HepG2 (cell line): ENCODE measurements at regions not wholly inside any gene's neighbourhood (a gene's known extent, or its start where the extent isn't known, plus 50 kb on each side); places are given as distances from the start of the nearest gene placed in this dataset.
A peak's percentile ranks its signal among the peaks of the same experiment; 100 is the strongest.

Experiments used
- ATAC-seq: fragments of 200-7000 bp; cut with Tn5 transposase; 3 replicates; pipeline ENCODE4 v1.9.1; 2020; ENCODE audit warnings: mild to moderate bottlenecking, moderate library complexity
- BruUV-seq: library from RNA; stranded (reverse); fragments of 400-500 nt; replicated peaks from 2 replicates; lab custom pipeline; 2021; lab: Mats Ljungman, UMichigan
- CTCF ChIA-PET: fragments of 300-600 bp; formaldehyde crosslinking; extraction: SDS; loops from one replicate; lab custom pipeline; 2021; ENCODE audit warnings: low total read pairs, inconsistent platforms, low intra/inter-chr PET ratio; lab: Yijun Ruan, JAX
- POLR2A ChIA-PET: fragments of 350-600 bp; sonication (Branson Sonifier 250); formaldehyde crosslinking; loops from one replicate; lab custom pipeline; 2020; ENCODE audit warnings: antibody characterized with exemption, inconsistent platforms; lab: Yijun Ruan, JAX
- DNase-seq: peaks from one replicate; pipeline ENCODE4 v3.0.0-alpha.2; 2015; ENCODE audit warnings: low spot score
- FAIRE-seq: peaks from 3 replicates; lab custom pipeline; 2011; peaks lifted over from hg19 to GRCh38; lab: Jason Lieb, UNC
- H2AFZ ChIP-seq: one replicate; pipeline ENCODE4 v1.6.1; 2011; ENCODE audit warnings: low read length, inconsistent platforms
- H3K27ac ChIP-seq: fragments of 300-600 bp; 3 replicates; pipeline ENCODE4 v1.8.0; 2011; ENCODE audit warnings: mixed run types, mild to moderate bottlenecking, mixed read lengths, low read length, inconsistent platforms; ENCODE audit not compliant: insufficient read depth; ENCODE audit errors: extremely low read length
- H3K27me3 ChIP-seq, 2 experiments: fragments of 200-600 bp in 1 of 2; 2 replicates in 1 of 2; 3 replicates in 1 of 2; pipeline versions ENCODE4 v1.6.0 to v1.8.0; 2011; ENCODE audit warnings: low read length in 2 of 2, mild to moderate bottlenecking in 2 of 2, moderate library complexity in 2 of 2, inconsistent platforms in 1 of 2; ENCODE audit not compliant: insufficient read depth in 2 of 2, control insufficient read depth in 1 of 2
- H3K36me3 ChIP-seq, 2 experiments: fragments of 200-600 bp in 1 of 2; replicated peaks in 1 of 2; 2 replicates in 1 of 2; 3 replicates in 1 of 2; pipeline versions ENCODE4 v1.5.1 to v1.8.0; 2011; ENCODE audit warnings: low read length in 2 of 2, inconsistent platforms in 1 of 2; ENCODE audit not compliant: insufficient read depth in 2 of 2, control insufficient read depth in 1 of 2
- H3K4me1 ChIP-seq: 2 replicates; pipeline ENCODE4 v1.5.1; 2012; ENCODE audit warnings: low read length, inconsistent platforms; ENCODE audit not compliant: insufficient read depth
- H3K4me2 ChIP-seq: 2 replicates; pipeline ENCODE4 v1.6.0; 2011; ENCODE audit warnings: low read depth, low read length, inconsistent platforms
- H3K4me3 ChIP-seq, 3 experiments: fragments of 200-600 bp in 1 of 3; sonication (generic), shearing (Covaris generic) in 1 of 3; replicated peaks in 1 of 3; 2 replicates each; pipeline ENCODE4 v1.5.1; 2011 to 2016; ENCODE audit warnings: low read length in 3 of 3, inconsistent platforms in 2 of 3, low read depth in 2 of 3, mild to moderate bottlenecking in 2 of 3, control low read depth in 1 of 3, mixed read lengths in 1 of 3; ENCODE audit not compliant: insufficient read depth in 1 of 3
- H3K79me2 ChIP-seq: one replicate; pipeline ENCODE4 v1.6.1; 2011; ENCODE audit warnings: low read length, inconsistent platforms; ENCODE audit not compliant: insufficient read depth
- H3K9ac ChIP-seq: 2 replicates; pipeline ENCODE4 v1.6.0; 2011; ENCODE audit warnings: mild to moderate bottlenecking, low read depth, low read length, inconsistent platforms; ENCODE audit not compliant: insufficient read depth
- H3K9me3 ChIP-seq: 2 replicates; pipeline ENCODE4 v1.5.1; 2012; ENCODE audit warnings: mild to moderate bottlenecking, low read length
- H4K20me1 ChIP-seq: 2 replicates; pipeline ENCODE4 v1.6.0; 2011; ENCODE audit warnings: inconsistent platforms, mild to moderate bottlenecking, low read length, moderate library complexity; ENCODE audit not compliant: insufficient read depth
- CEBPB ChIP-seq: IDR thresholded peaks from 2 replicates; pipeline ENCODE4 v1.6.1; 2011; ENCODE audit warnings: low read depth, low read length, improper control_type of control experiment, borderline replicate concordance
- JUND ChIP-seq: sonication (generic); formaldehyde crosslinking; IDR thresholded peaks from 2 replicates; pipeline ENCODE4 v1.8.0; 2022; ENCODE audit warnings: mild to moderate bottlenecking, missing genetic modification reagents
- KLF11 ChIP-seq: IDR thresholded peaks from 2 replicates; pipeline ENCODE4 v1.6.1; 2016; ENCODE audit warnings: missing compliant biosample characterization
- MED13 ChIP-seq: sonication (generic); formaldehyde crosslinking; IDR thresholded peaks from 2 replicates; pipeline ENCODE4 v1.5.0; 2020; ENCODE audit warnings: missing genetic modification reagents
- RFX3 ChIP-seq: IDR thresholded peaks from 2 replicates; pipeline ENCODE4 v1.6.1; 2016; ENCODE audit warnings: missing biosample characterization, missing genetic modification reagents
- RXRA ChIP-seq: sonication (generic); formaldehyde crosslinking; IDR thresholded peaks from 2 replicates; pipeline ENCODE4 v1.5.1; 2020; ENCODE audit warnings: missing genetic modification reagents
- SIX1 ChIP-seq: sonication (generic); formaldehyde crosslinking; IDR thresholded peaks from 2 replicates; pipeline ENCODE4 v1.4.0; 2020; ENCODE audit warnings: missing genetic modification reagents, borderline replicate concordance
- SOX13 ChIP-seq, 3 experiments: fragments of 450-650 bp in 1 of 3; sonication (generic) in 1 of 3; formaldehyde crosslinking in 1 of 3; IDR thresholded peaks in 2 of 3; conservative IDR thresholded peaks in 1 of 3; 2 replicates each; pipeline versions ENCODE4 v1.5.0 to v1.6.1; 2016 to 2020; ENCODE audit warnings: antibody characterized with exemption in 1 of 3, mild to moderate bottlenecking in 1 of 3, missing compliant biosample characterization in 1 of 3, missing genetic modification reagents in 1 of 3, moderate library complexity in 1 of 3
- SP5 ChIP-seq: IDR thresholded peaks from 2 replicates; pipeline ENCODE4 v1.6.1; 2016; ENCODE audit warnings: low read depth, borderline replicate concordance
- TEAD3 ChIP-seq: optimal IDR thresholded peaks from 2 replicates; pipeline ENCODE3; 2016; ENCODE audit warnings: borderline replicate concordance
- ZNF232 ChIP-seq: sonication (generic); formaldehyde crosslinking; IDR thresholded peaks from 2 replicates; pipeline ENCODE4 v1.4.0; 2020; ENCODE audit warnings: missing genetic modification reagents, borderline replicate concordance
- ZNF614 ChIP-seq: IDR thresholded peaks from 2 replicates; pipeline ENCODE4 v1.6.1; 2018; ENCODE audit warnings: missing biosample characterization, missing genetic modification reagents, inconsistent platforms, borderline replicate concordance
- WGBS: methylation state at CpG from one replicate; pipeline ENCODE4 v1.1.6; 2017; ENCODE audit warnings: low lambda C conversion rate; 5-methylcytosine and 5-hydroxymethylcytosine counted together
- in situ Hi-C: cut with HindIII; loops from 2 replicates; pipeline ENCODE4 v1.10.0; 2017; ENCODE audit warnings: low pct_unique_long_range_greater_than_20kb; ENCODE audit not compliant: extremely low pct_ligation_motif_present
- intact Hi-C: fragments of 100-400 bp; cut with micrococcal nuclease; formaldehyde crosslinking; loops from one replicate; pipeline ENCODE4 v1.10.0; 2022; ENCODE audit not compliant: unreplicated experiment
- TF ChIP-seq, protein P1 (sequence below): sonication (generic); formaldehyde crosslinking; IDR thresholded peaks from 2 replicates; pipeline ENCODE4 v1.4.0; 2020; ENCODE audit warnings: missing genetic modification reagents
- TF ChIP-seq, protein P2 (sequence below): sonication (generic); formaldehyde crosslinking; IDR thresholded peaks from 2 replicates; pipeline ENCODE4 v1.5.1; 2020; ENCODE audit warnings: missing genetic modification reagents, mild to moderate bottlenecking, borderline replicate concordance

DNA sequence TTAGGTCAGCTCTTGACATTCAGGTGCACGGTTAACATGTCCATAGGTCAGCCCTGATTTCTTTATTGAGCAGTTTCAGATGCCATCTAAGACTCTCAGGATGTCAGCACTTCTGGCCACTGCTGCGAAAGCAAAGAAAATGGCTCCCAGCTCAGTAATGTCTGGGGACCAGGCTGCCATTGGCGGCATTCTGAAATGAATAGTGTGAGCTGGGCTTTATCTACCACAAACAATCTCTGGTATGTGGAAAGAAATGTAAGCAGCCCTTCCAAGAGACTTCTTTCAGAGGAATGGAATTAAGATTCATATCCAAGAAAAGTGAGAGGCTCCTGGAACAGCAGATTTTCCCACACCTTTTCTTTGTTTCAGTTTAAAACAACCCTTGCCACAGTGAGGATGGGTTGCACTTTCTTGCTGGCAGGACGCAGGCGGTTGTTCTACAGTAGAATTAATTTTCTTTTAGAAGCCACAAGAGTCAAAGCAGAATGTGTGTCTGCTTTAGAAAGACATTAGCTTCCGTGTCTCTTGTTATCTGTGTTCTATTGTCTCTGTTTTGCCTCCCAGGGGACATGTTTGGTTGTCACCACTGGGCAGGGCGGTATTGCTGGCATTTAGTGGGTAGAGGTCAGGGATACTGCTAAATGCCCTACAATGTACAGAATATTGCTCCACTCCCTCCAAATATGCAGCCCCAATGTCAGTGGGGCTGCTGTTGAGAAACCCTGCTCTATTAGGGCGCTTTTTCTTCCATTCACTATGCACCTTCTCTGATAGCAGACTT is 149.9 kb upstream of the ANKH start (continued):
- TF ChIP-seq, protein P1, sequence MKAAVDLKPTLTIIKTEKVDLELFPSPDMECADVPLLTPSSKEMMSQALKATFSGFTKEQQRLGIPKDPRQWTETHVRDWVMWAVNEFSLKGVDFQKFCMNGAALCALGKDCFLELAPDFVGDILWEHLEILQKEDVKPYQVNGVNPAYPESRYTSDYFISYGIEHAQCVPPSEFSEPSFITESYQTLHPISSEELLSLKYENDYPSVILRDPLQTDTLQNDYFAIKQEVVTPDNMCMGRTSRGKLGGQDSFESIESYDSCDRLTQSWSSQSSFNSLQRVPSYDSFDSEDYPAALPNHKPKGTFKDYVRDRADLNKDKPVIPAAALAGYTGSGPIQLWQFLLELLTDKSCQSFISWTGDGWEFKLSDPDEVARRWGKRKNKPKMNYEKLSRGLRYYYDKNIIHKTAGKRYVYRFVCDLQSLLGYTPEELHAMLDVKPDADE (CRISPR knock-in tag): no peak

DNA sequence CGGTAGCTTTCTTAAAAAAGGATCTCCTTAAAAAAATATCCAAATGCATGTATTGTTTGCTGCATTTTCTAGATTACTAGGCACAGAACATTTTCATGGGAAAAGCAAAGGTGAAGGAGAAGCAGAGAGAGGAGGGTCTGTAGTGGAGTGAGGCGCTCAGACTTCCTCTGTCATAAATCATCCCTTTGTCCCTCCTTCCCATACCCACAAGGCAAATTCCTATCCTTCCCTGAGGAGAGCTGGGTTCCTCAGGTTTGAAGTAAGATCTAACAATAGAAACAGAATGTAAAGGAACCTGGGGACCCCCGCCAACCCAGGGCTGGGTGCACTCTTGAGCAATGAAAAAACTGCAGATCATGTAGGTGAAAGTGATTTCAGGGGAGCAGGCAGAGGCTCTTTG is 149.2 kb upstream of the ANKH start:
- DNase-seq: no peak
- CTCF ChIA-PET: no interaction called here
- WGBS: 76% methylated on average over 3 of the region's 3 CpGs
- H3K36me3 ChIP-seq: no peaks in the 10 kb centered on the region
- no peaks in the 10 kb centered on the region; the same call in 1 of the 2 replicates for H3K4me1 ChIP-seq
- BruUV-seq: no TSS peak
- TF ChIP-seq SP5 (CRISPR knock-in tag) (no peak), RXRA (CRISPR knock-in tag) (no peak)
- TF ChIP-seq, all 625 proteins: peak for 0
- in situ Hi-C loops (no loop called here), intact Hi-C loops (no loop called here)
- Histone ChIP-seq H3K9me3 (no peaks in the 10 kb centered on the region), H4K20me1 (no peaks in the 10 kb centered on the region), H3K4me2 (no peak overlapping the region), H3K27me3 (peaks cover 1 to 5% of the 10 kb centered on the region in 2 experiments; a peak in 2 of 5 replicates), H3K27ac (no peak overlapping the region), H3K9ac (no peak overlapping the region), H3K79me2 (no peaks in the 10 kb centered on the region), H3K4me3 (no peak overlapping the region), H2AFZ (no peak overlapping the region)
- POLR2A ChIA-PET: no interaction called here
- FAIRE-seq: no peak
- ATAC-seq: no peak

DNA sequence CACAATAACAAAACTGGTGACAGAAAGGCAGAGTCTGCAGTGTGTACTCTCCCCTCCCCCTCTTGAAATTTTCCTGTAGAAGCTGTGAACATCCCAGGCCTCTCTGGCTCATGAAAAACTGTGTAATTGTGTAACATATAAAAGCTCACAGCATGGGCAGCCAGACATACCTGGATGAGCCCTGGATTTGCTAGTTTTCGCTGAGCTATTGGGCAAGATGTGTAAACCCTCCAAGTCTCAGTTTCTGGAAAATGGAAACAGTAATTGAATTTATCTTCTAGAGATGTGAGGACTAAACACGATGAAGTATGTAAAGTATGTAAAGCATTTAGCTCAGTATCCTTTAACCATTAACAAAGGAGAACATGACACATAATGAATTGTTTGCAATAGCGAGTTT is 143.2 kb upstream of the ANKH start:
- peak; percentile 82 for DNase-seq
- H3K36me3 ChIP-seq: no peaks in the 10 kb centered on the region
- no peaks in the 10 kb centered on the region for H4K20me1 ChIP-seq
- no peaks in the 10 kb centered on the region for H3K9me3 ChIP-seq
- 0% methylated on average over 3 of the region's 3 CpGs for WGBS
- H3K27me3 ChIP-seq: no peaks in the 10 kb centered on the region; a peak in 1 of 5 replicates
- no peak overlapping the region for H3K9ac ChIP-seq
- no peak for FAIRE-seq
- H2AFZ ChIP-seq: no peak overlapping the region
- no peak overlapping the region for H3K27ac ChIP-seq
- in situ Hi-C loops (loop anchor here (5.0 kb wide), 2 partner anchors 143 to 288 kb away; partner anchors contain the start of gene ANKH), intact Hi-C loops (loop anchor here (1.0 kb wide), 2 partner anchors 288 to 330 kb away; no protein-coding TSS in a partner anchor)
- BruUV-seq: no TSS peak
- CTCF ChIA-PET: interaction anchor here (1.7 to 4.3 kb wide), 2 partner anchors 68 to 287 kb away, joined by 9 to 34 read pairs; no protein-coding TSS in a partner anchor
- peak overlapping the region; percentile 59 for H3K4me2 ChIP-seq
- POLR2A ChIA-PET: interaction anchor here (1.1 kb wide), 1 partner anchor 286 kb away, joined by 4 read pairs; no protein-coding TSS in a partner anchor
- peak overlapping the region in 1 of 3 experiments; percentile 17; a peak in 1 of 6 replicates for H3K4me3 ChIP-seq
- peak; percentile 75 for ATAC-seq
- H3K4me1 ChIP-seq: peaks cover 52% of the 10 kb centered on the region
- no peaks in the 10 kb centered on the region for H3K79me2 ChIP-seq
- TF ChIP-seq SOX13 (IDR thresholded peaks at IDR 0.05) (no peak), SOX13 (CRISPR knock-in tag; conservative IDR thresholded peaks at IDR 0.05 in 1 of 2, IDR thresholded peaks at IDR 0.05 in 1 of 2) (peak in 1 of 2 experiments; percentile 28; a peak in 1 of 4 replicates), ZNF614 (no peak), SIX1 (CRISPR knock-in tag) (no peak), RFX3 (CRISPR knock-in tag) (no peak), TEAD3 (CRISPR knock-in tag) (peak; percentile 45), ZNF232 (no peak), CEBPB (peak; percentile 82), MED13 (CRISPR knock-in tag) (no peak), KLF11 (CRISPR knock-in tag) (no peak), JUND (CRISPR knock-in tag) (no peak)
- TF ChIP-seq, protein P2, sequence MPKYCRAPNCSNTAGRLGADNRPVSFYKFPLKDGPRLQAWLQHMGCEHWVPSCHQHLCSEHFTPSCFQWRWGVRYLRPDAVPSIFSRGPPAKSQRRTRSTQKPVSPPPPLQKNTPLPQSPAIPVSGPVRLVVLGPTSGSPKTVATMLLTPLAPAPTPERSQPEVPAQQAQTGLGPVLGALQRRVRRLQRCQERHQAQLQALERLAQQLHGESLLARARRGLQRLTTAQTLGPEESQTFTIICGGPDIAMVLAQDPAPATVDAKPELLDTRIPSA (CRISPR knock-in tag): no peak
